Left colon (tissue), 2 donors: ENCODE measurements at regions not wholly inside any gene's neighbourhood (a gene's known extent, or its start where the extent isn't known, plus 50 kb on each side); places are given as distances from the start of the nearest gene placed in this dataset.
"Not testable (repeated sequence)": the region's sequence is repeated elsewhere in the genome, so short reads cannot be mapped to it uniquely, and the experiment has no call there.

ENCODE experiments used
- ATAC-seq: fragments of 200-7000 bp; cut with Tn5 transposase; one replicate; pipeline ENCODE4 v1.9.1; 2020; ENCODE audit warnings: mild to moderate bottlenecking, moderate library complexity
- DNase-seq, 2 donors: peaks; one replicate each; pipeline ENCODE4 v3.0.0-alpha.2; 2020
- intact Hi-C, 2 donors: fragments of 100-400 bp; cut with DNase I in 1 of 2; cut with micrococcal nuclease in 1 of 2; formaldehyde crosslinking; loops; one replicate each; pipeline versions ENCODE4 v1.11.2 to v1.14.0; 2022; cut with DNase I, micrococcal nuclease
- donor health status: DM: no; HTN: no; CAD: no.
- donor health status: DM: yes; HTN: yes; CAD: no.

GRCh38 chr12:62163368-62163767, 96.8 kb upstream of the USP15 start:
- DNase-seq (no peak), ATAC-seq (no peak)
- intact Hi-C loops, result no loop called here

GRCh38 chr12:62164036-62164435, 96.2 kb upstream of the USP15 start:
- intact Hi-C loops, result no loop called here
- DNase-seq (no peak), ATAC-seq (no peak)

- DNase-seq (no peak), ATAC-seq (no peak)
- intact Hi-C loops, result no loop called here
Observed at GRCh38 chr12:62166525-62166924, 93.7 kb upstream of the USP15 start.

- DNase-seq, result no peak
- intact Hi-C loops, result no loop called here
- ATAC-seq, result no peak
Observed at GRCh38 chr12:62168411-62168810, 91.8 kb upstream of the USP15 start.

- intact Hi-C loops, result no loop called here
- no peak for DNase-seq
- no peak for ATAC-seq
Observed at GRCh38 chr12:62170241-62170640, 90.0 kb upstream of the USP15 start.

GRCh38 chr12:62190689-62191490, 69.3 kb upstream of the USP15 start:
- peak in 1 of 2 donors; percentile 3 for DNase-seq

GRCh38 chr12:62191491-62192179, 68.6 kb upstream of the USP15 start:
- ATAC-seq (no peak), DNase-seq (peak in 1 of 2 donors; percentile 8)
- intact Hi-C loops, result no loop called here

More at GRCh38 chr12:62190689-62191490, 69.3 kb upstream of the USP15 start:
- no peak for ATAC-seq
- intact Hi-C loops, result no loop called here

- intact Hi-C loops, result no loop called here
- peak in 1 of 2 donors; percentile 15 for DNase-seq
- ATAC-seq, result peak; percentile 88
Observed at GRCh38 chr12:62192180-62192902, 67.9 kb upstream of the USP15 start.

GRCh38 chr12:62192903-62193250, 67.3 kb upstream of the USP15 start:
- intact Hi-C loops, result no loop called here
- ATAC-seq (no peak), DNase-seq (no peak)

- ATAC-seq, result no peak
- intact Hi-C loops, result no loop called here
- DNase-seq, result no peak
Observed at GRCh38 chr12:62194031-62194430, 66.2 kb upstream of the USP15 start.

- intact Hi-C loops, result no loop called here
- ATAC-seq (no peak), DNase-seq (no peak)
Observed at GRCh38 chr12:62194616-62195015, 65.6 kb upstream of the USP15 start.

- DNase-seq (no peak), ATAC-seq (no peak)
- intact Hi-C loops, result no loop called here
Observed at GRCh38 chr12:62196146-62196545, 64.1 kb upstream of the USP15 start.

GRCh38 chr12:62202861-62203260, 57.3 kb upstream of the USP15 start:
- ATAC-seq, DNase-seq, intact Hi-C loops: not testable (repeated sequence)

- intact Hi-C loops, result no loop called here
- DNase-seq, result no peak
- ATAC-seq, result no peak
Observed at GRCh38 chr12:62205346-62205745, 54.9 kb upstream of the USP15 start.

- DNase-seq, result no peak
- ATAC-seq, result no peak
- intact Hi-C loops, result no loop called here
Observed at GRCh38 chr12:62207248-62207647, 53.0 kb upstream of the USP15 start.
